K562 (cell line): ENCODE measurements at regions not wholly inside any gene's neighbourhood (a gene's known extent, or its start where the extent isn't known, plus 50 kb on each side); places are given as distances from the start of the nearest gene placed in this dataset.

Source experiments
- ARID1B ChIP-seq: fragments of 450-650 bp; IDR thresholded peaks from 2 replicates; pipeline ENCODE4 v1.6.1; 2016; ENCODE audit warnings: antibody characterized with exemption, mild to moderate bottlenecking, inconsistent platforms
- ATF1 ChIP-seq, 2 experiments: fragments of 450-650 bp in 1 of 2; IDR thresholded peaks; 2 replicates each; pipeline ENCODE4 v1.6.1; 2016; ENCODE audit warnings: missing compliant biosample characterization in 1 of 2, missing genetic modification characterization in 1 of 2
- CBFA2T2 ChIP-seq: fragments of 450-650 bp; conservative IDR thresholded peaks from 2 replicates; pipeline ENCODE4 v1.6.1; 2017; ENCODE audit warnings: mild to moderate bottlenecking
- COPS2 ChIP-seq: fragments of 450-650 bp; conservative IDR thresholded peaks from 2 replicates; pipeline ENCODE4 v1.6.1; 2016; ENCODE audit warnings: mild to moderate bottlenecking, moderate library complexity
- CREB1 ChIP-seq, 2 experiments: sonication (generic) in 1 of 2; formaldehyde crosslinking in 1 of 2; IDR thresholded peaks; 2 replicates each; pipeline versions ENCODE4 v1.6.1 to v1.8.0; 2012 to 2022; ENCODE audit warnings: inconsistent platforms in 1 of 2, mild to moderate bottlenecking in 1 of 2, missing genetic modification reagents in 1 of 2, moderate library complexity in 1 of 2
- CXXC5 ChIP-seq: fragments of 250-450 bp; sonication (Bioruptor Pico); IDR thresholded peaks from 2 replicates; pipeline ENCODE4 v1.8.0; 2022; ENCODE audit warnings: inconsistent platforms, mild to moderate bottlenecking, moderate library complexity
- DPF2 ChIP-seq: fragments of 450-650 bp; IDR thresholded peaks from 2 replicates; pipeline ENCODE4 v1.6.1; 2016
- LEF1 ChIP-seq: fragments of 450-650 bp; IDR thresholded peaks from 2 replicates; pipeline ENCODE4 v1.6.1; 2016; ENCODE audit warnings: mild to moderate bottlenecking
- MEF2A ChIP-seq: IDR thresholded peaks from 2 replicates; pipeline ENCODE4 v1.6.1; 2011; ENCODE audit warnings: low read depth, mild to moderate bottlenecking, low read length, moderate library complexity; ENCODE audit not compliant: control insufficient read depth
- MLLT1 ChIP-seq, 2 experiments: fragments of 450-650 bp; IDR thresholded peaks; 2 replicates each; pipeline ENCODE4 v1.6.1; 2016
- MTA2 ChIP-seq: fragments of 450-650 bp; IDR thresholded peaks from 2 replicates; pipeline ENCODE4 v1.6.1; 2016; ENCODE audit warnings: low read depth
- NCOR1 ChIP-seq: fragments of 450-650 bp; IDR thresholded peaks from 2 replicates; pipeline ENCODE4 v1.6.1; 2016; ENCODE audit warnings: mild to moderate bottlenecking, moderate library complexity
- OTX1 ChIP-seq: fragments of 450-650 bp; formaldehyde crosslinking; IDR thresholded peaks from 2 replicates; pipeline ENCODE4 v1.4.0; 2022; ENCODE audit warnings: mild to moderate bottlenecking
- POLR2AphosphoS5 ChIP-seq: IDR thresholded peaks from 2 replicates; pipeline ENCODE4 v1.6.1; 2011; ENCODE audit warnings: mild to moderate bottlenecking, low read depth, low read length, moderate library complexity; ENCODE audit not compliant: control insufficient read depth, insufficient read depth
- RAD21 ChIP-seq, 2 experiments: fragments of 250-450 bp in 1 of 2; fragments of 450-650 bp in 1 of 2; sonication (Bioruptor Pico) in 1 of 2; formaldehyde crosslinking in 1 of 2; IDR thresholded peaks in 1 of 2; conservative IDR thresholded peaks in 1 of 2; 2 replicates each; pipeline versions ENCODE4 v1.4.0 to v1.8.0; 2020 to 2022; ENCODE audit warnings: mild to moderate bottlenecking in 2 of 2, moderate library complexity in 1 of 2
- RBBP5 ChIP-seq: fragments of 200-600 bp; sonication (generic); IDR thresholded peaks from 2 replicates; pipeline ENCODE4 v1.6.1; 2012; ENCODE audit warnings: borderline replicate concordance, mild to moderate bottlenecking, low read length, control low read depth, inconsistent platforms; ENCODE audit not compliant: insufficient read depth, poor library complexity, severe bottlenecking
- SMARCA4 ChIP-seq: fragments of 450-650 bp; IDR thresholded peaks from 2 replicates; pipeline ENCODE4 v1.6.1; 2016
- TCF3 ChIP-seq: sonication (generic); formaldehyde crosslinking; IDR thresholded peaks from 2 replicates; pipeline ENCODE4 v1.4.0; 2020; ENCODE audit warnings: mild to moderate bottlenecking, missing genetic modification reagents
- TCF7 ChIP-seq: sonication (generic); IDR thresholded peaks from 2 replicates; pipeline ENCODE4 v1.6.1; 2016; ENCODE audit warnings: antibody characterized with exemption, borderline replicate concordance
- TCF7L2 ChIP-seq: fragments of 150-350 bp; IDR thresholded peaks from 2 replicates; pipeline ENCODE4 v1.6.1; 2016; ENCODE audit warnings: low read depth, mild to moderate bottlenecking, low read length, moderate library complexity
- TEAD4 ChIP-seq, 2 experiments: sonication (generic) in 1 of 2; formaldehyde crosslinking in 1 of 2; IDR thresholded peaks; 2 replicates each; pipeline versions ENCODE4 v1.6.1 to v1.8.0; 2012 to 2022; ENCODE audit warnings: borderline replicate concordance in 1 of 2, inconsistent platforms in 1 of 2, low read length in 1 of 2, mild to moderate bottlenecking in 1 of 2, missing genetic modification reagents in 1 of 2
- TSHZ1 ChIP-seq: fragments of 250-450 bp; sonication (Bioruptor Pico); IDR thresholded peaks from 2 replicates; pipeline ENCODE4 v1.4.0; 2020; ENCODE audit warnings: mild to moderate bottlenecking, moderate library complexity
- ZKSCAN8 ChIP-seq: fragments of 200-800 bp; sonication (Bioruptor generic); IDR thresholded peaks from 2 replicates; pipeline ENCODE4 v1.6.1; 2016; ENCODE audit warnings: missing genetic modification characterization, missing compliant biosample characterization
- ZNF384 ChIP-seq: IDR thresholded peaks from 2 replicates; pipeline ENCODE4 v1.6.1; 2012; ENCODE audit warnings: low read depth, low read length, improper control_type of control experiment

- TF ChIP-seq TSHZ1, result no peak
- peak; percentile 31; the same call in 1 of the 2 replicates for TF ChIP-seq MEF2A
- TF ChIP-seq ATF1 (CRISPR knock-in tag; IDR thresholded peaks at IDR 0.05), result no peak
- peak; percentile 32; the same call in 1 of the 2 replicates for TF ChIP-seq ATF1 (tag; IDR thresholded peaks at IDR 0.05)
- peak; percentile 71 for TF ChIP-seq TEAD4 (IDR thresholded peaks at IDR 0.05; ENCODE audit: low read length)
- TF ChIP-seq TEAD4 (CRISPR knock-in tag; IDR thresholded peaks at IDR 0.05; ENCODE audit: borderline replicate concordance), result no peak
- TF ChIP-seq MLLT1 (IDR thresholded peaks at IDR 0.05), result peak in 1 of 2 experiments; percentile 69; a peak in 1 of 4 replicates
- TF ChIP-seq CXXC5, result 0 out of 2 replicates have a peak, but pooled peaks have one; percentile 11
- TF ChIP-seq MTA2, result peak; percentile 51; the same call in 1 of the 2 replicates
- no peak for TF ChIP-seq OTX1
- 0 out of 2 replicates have a peak, but pooled peaks have one; percentile 59 for TF ChIP-seq TCF7L2
- TF ChIP-seq TCF3, result peak; percentile 91
- TF ChIP-seq POLR2AphosphoS5, result peak; percentile 38; the same call in 1 of the 2 replicates
- peak in 1 of 2 experiments; percentile 27; a peak in 2 of 4 replicates for TF ChIP-seq RAD21 (CRISPR knock-in tag; conservative IDR thresholded peaks at IDR 0.05 in 1 of 2, IDR thresholded peaks at IDR 0.05 in 1 of 2)
- TF ChIP-seq ARID1B, result peak; percentile 78
- peak; percentile 76 for TF ChIP-seq ZNF384
- peak; percentile 74 for TF ChIP-seq NCOR1
- TF ChIP-seq TCF7, result peak; percentile 97
- peak; percentile 47; the same call in 1 of the 2 replicates for TF ChIP-seq SMARCA4
- 0 out of 2 replicates have a peak, but pooled peaks have one; percentile 24 for TF ChIP-seq ZKSCAN8 (CRISPR knock-in tag)
- TF ChIP-seq CBFA2T2, result peak; percentile 65
- TF ChIP-seq DPF2, result peak; percentile 71; the same call in 1 of the 2 replicates
- TF ChIP-seq RBBP5, result peak; percentile 18
- TF ChIP-seq CREB1 (IDR thresholded peaks at IDR 0.05), result no peak
- TF ChIP-seq CREB1 (CRISPR knock-in tag; IDR thresholded peaks at IDR 0.05), result no peak
- peak; percentile 97 for TF ChIP-seq LEF1
- TF ChIP-seq COPS2, result no peak
These were observed 60.2 kb downstream of the FASLG start (continued) for GRCh38 chr1:172719066-172719627.
